Right lobe of liver (tissue), 4 donors: ENCODE measurements at regions not wholly inside any gene's neighbourhood (a gene's known extent, or its start where the extent isn't known, plus 50 kb on each side); places are given as distances from the start of the nearest gene placed in this dataset.

Experiments
- CTCF ChIP-seq, 4 donors: fragments of 200-600 bp in 3 of 4; fragments of 450-650 bp in 1 of 4; IDR thresholded peaks; one replicate each; pipeline versions ENCODE4 v1.5.1 to v1.8.0; 2016 to 2022; ENCODE audit warnings: antibody characterized with exemption in 4 of 4, mild to moderate bottlenecking in 2 of 4
- POLR2A ChIP-seq: fragments of 450-650 bp; IDR thresholded peaks from one replicate; pipeline ENCODE4 v1.6.1; 2017; ENCODE audit warnings: antibody characterized with exemption, mild to moderate bottlenecking
- donor health status: DM: no; HTN: no; CAD: no.
- donor health status: DM: no; HTN: no; CAD: no.
- donor health status: DM: no; HTN: yes; CAD: no.

- TF ChIP-seq CTCF (IDR thresholded peaks at IDR 0.05) (no peak), POLR2A (no peak)
Measured at GRCh38 chr5:18067615-18068014, 433.4 kb downstream of the TAF11L14 start.
